Epidermal melanocyte (primary cell): ENCODE measurements at regions not wholly inside any gene's neighbourhood (a gene's known extent, or its start where the extent isn't known, plus 50 kb on each side); places are given as distances from the start of the nearest gene placed in this dataset.
"Not testable (repeated sequence)": the region's sequence is repeated elsewhere in the genome, so short reads cannot be mapped to it uniquely, and the experiment has no call there.

ENCODE experiments used
- DNase-seq: peaks from one replicate; pipeline ENCODE4 v3.0.0; 2011; ENCODE audit warnings: low spot score; ENCODE audit not compliant: insufficient read length

- DNase-seq: no peak
These were observed 258.1 kb downstream of the DPY19L2 start for GRCh38 chr12:63410197-63410596.

GRCh38 chr12:63406781-63407180 lies 255.8 kb upstream of the AVPR1A start:
- DNase-seq: no peak

GRCh38 chr12:63404611-63405010 lies 253.6 kb upstream of the AVPR1A start:
- DNase-seq: no peak

GRCh38 chr12:63403256-63403655 lies 252.3 kb upstream of the AVPR1A start:
- DNase-seq: no peak

- no peak for DNase-seq
These were observed 249.7 kb upstream of the AVPR1A start for GRCh38 chr12:63400718-63401117.

GRCh38 chr12:63400318-63400717 lies 249.3 kb upstream of the AVPR1A start:
- no peak for DNase-seq

- no peak for DNase-seq
These were observed 246.8 kb upstream of the AVPR1A start for GRCh38 chr12:63397807-63398206.

GRCh38 chr12:63396135-63396534 lies 245.1 kb upstream of the AVPR1A start:
- no peak for DNase-seq

GRCh38 chr12:63394983-63395382 lies 244.0 kb upstream of the AVPR1A start:
- DNase-seq: no peak

- DNase-seq: no peak
These were observed 243.3 kb upstream of the AVPR1A start for GRCh38 chr12:63394349-63394748.

GRCh38 chr12:63389211-63389610 lies 238.2 kb upstream of the AVPR1A start:
- DNase-seq: no peak

- no peak for DNase-seq
These were observed 236.8 kb upstream of the AVPR1A start for GRCh38 chr12:63387771-63388170.

GRCh38 chr12:63382930-63383329 lies 231.9 kb upstream of the AVPR1A start:
- DNase-seq: no peak

GRCh38 chr12:63362791-63363190 lies 211.8 kb upstream of the AVPR1A start:
- DNase-seq: no peak

- no peak for DNase-seq
These were observed 211.2 kb upstream of the AVPR1A start for GRCh38 chr12:63362166-63362565.

- no peak for DNase-seq
These were observed 204.0 kb upstream of the AVPR1A start for GRCh38 chr12:63354969-63355368.

- DNase-seq: no peak
These were observed 202.6 kb upstream of the AVPR1A start for GRCh38 chr12:63353559-63353958.

GRCh38 chr12:63351370-63351769 lies 200.4 kb upstream of the AVPR1A start:
- no peak for DNase-seq

GRCh38 chr12:63348556-63348955 lies 197.6 kb upstream of the AVPR1A start:
- no peak for DNase-seq

GRCh38 chr12:63337158-63337557 lies 186.2 kb upstream of the AVPR1A start:
- DNase-seq: not testable (repeated sequence)

GRCh38 chr12:63326260-63326659 lies 175.3 kb upstream of the AVPR1A start:
- DNase-seq: no peak

- no peak for DNase-seq
These were observed 174.8 kb upstream of the AVPR1A start for GRCh38 chr12:63325757-63326156.

- no peak for DNase-seq
These were observed 172.9 kb upstream of the AVPR1A start for GRCh38 chr12:63323942-63324341.

- no peak for DNase-seq
These were observed 170.4 kb upstream of the AVPR1A start for GRCh38 chr12:63321373-63321772.
